Suprapubic skin (tissue), 4 donors: ENCODE measurements at regions not wholly inside any gene's neighbourhood (a gene's known extent, or its start where the extent isn't known, plus 50 kb on each side); places are given as distances from the start of the nearest gene placed in this dataset.

Experiments
- DNase-seq, 2 donors: peaks; one replicate each; pipeline ENCODE4 v3.0.0-alpha.2; 2019; ENCODE audit warnings: low spot score in 2 of 2
- H3K27ac ChIP-seq: fragments of 200-600 bp; sonication (generic); one replicate; pipeline ENCODE4 v1.5.1; 2019
- H3K27me3 ChIP-seq: fragments of 200-600 bp; sonication (generic); one replicate; pipeline ENCODE4 v1.5.1; 2019
- H3K36me3 ChIP-seq: fragments of 200-600 bp; sonication (generic); one replicate; pipeline ENCODE4 v1.5.1; 2019
- H3K4me1 ChIP-seq: fragments of 200-600 bp; sonication (generic); one replicate; pipeline ENCODE4 v1.5.1; 2019
- H3K4me3 ChIP-seq: fragments of 200-600 bp; sonication (generic); one replicate; pipeline ENCODE4 v1.5.1; 2019; ENCODE audit warnings: mild to moderate bottlenecking
- H3K9me3 ChIP-seq: fragments of 200-600 bp; sonication (generic); one replicate; pipeline ENCODE4 v1.5.1; 2019
- CTCF ChIP-seq, 2 donors: fragments of 200-600 bp in 1 of 2; fragments of 450-650 bp in 1 of 2; sonication (generic) in 1 of 2; IDR thresholded peaks; one replicate each; pipeline ENCODE4 v1.5.1; 2016 to 2019; ENCODE audit warnings: antibody characterized with exemption in 2 of 2, mild to moderate bottlenecking in 1 of 2, moderate library complexity in 1 of 2
- EP300 ChIP-seq: sonication (generic); formaldehyde crosslinking; IDR thresholded peaks from one replicate; pipeline ENCODE4 v1.6.1; 2017; ENCODE audit warnings: antibody characterized with exemption
- POLR2A ChIP-seq, 2 donors: fragments of 450-650 bp; IDR thresholded peaks; one replicate each; pipeline ENCODE4 v1.6.1; 2017; ENCODE audit warnings: antibody characterized with exemption in 2 of 2, mild to moderate bottlenecking in 2 of 2, moderate library complexity in 2 of 2
- POLR2AphosphoS5 ChIP-seq, 3 donors: sonication (generic); formaldehyde crosslinking; IDR thresholded peaks; one replicate each; pipeline ENCODE4 v1.6.1; 2017; ENCODE audit warnings: antibody characterized with exemption in 3 of 3
- WGBS: methylation state at CpG from one replicate; pipeline ENCODE4 v1.1.5; 2018; 5-methylcytosine and 5-hydroxymethylcytosine counted together

- Histone ChIP-seq H3K9me3 (no peaks in the 10 kb centered on the region), H3K4me3 (no peak overlapping the region), H3K36me3 (no peaks in the 10 kb centered on the region), H3K4me1 (no peaks in the 10 kb centered on the region), H3K27me3 (no peaks in the 10 kb centered on the region), H3K27ac (no peak overlapping the region)
- no peak for DNase-seq
- TF ChIP-seq EP300, result no peak
- no peak for TF ChIP-seq CTCF (IDR thresholded peaks at IDR 0.05)
- no peak for TF ChIP-seq POLR2A (IDR thresholded peaks at IDR 0.05)
- no peak for TF ChIP-seq POLR2AphosphoS5 (IDR thresholded peaks at IDR 0.05)
- 68% methylated on average over 3 of the region's 3 CpGs for WGBS
These were observed 180.2 kb upstream of the EGFLAM start for GRCh38 chr5:38078161-38078560.

- 60% methylated on average over 1 of the region's 1 CpG for WGBS
- Histone ChIP-seq H3K4me3 (no peak overlapping the region), H3K9me3 (no peaks in the 10 kb centered on the region), H3K27me3 (no peaks in the 10 kb centered on the region), H3K36me3 (no peaks in the 10 kb centered on the region), H3K27ac (no peak overlapping the region), H3K4me1 (no peaks in the 10 kb centered on the region)
- TF ChIP-seq CTCF (IDR thresholded peaks at IDR 0.05), result no peak
- TF ChIP-seq POLR2AphosphoS5 (IDR thresholded peaks at IDR 0.05), result no peak
- no peak for TF ChIP-seq EP300
- TF ChIP-seq POLR2A (IDR thresholded peaks at IDR 0.05), result no peak
- DNase-seq, result no peak
These were observed 180.7 kb upstream of the EGFLAM start for GRCh38 chr5:38077652-38078051.

- Histone ChIP-seq H3K9me3 (no peaks in the 10 kb centered on the region), H3K4me1 (no peaks in the 10 kb centered on the region), H3K27me3 (no peaks in the 10 kb centered on the region), H3K27ac (no peak overlapping the region), H3K4me3 (no peak overlapping the region), H3K36me3 (no peaks in the 10 kb centered on the region)
- 81% methylated on average over 9 of the region's 9 CpGs for WGBS
- TF ChIP-seq POLR2A (IDR thresholded peaks at IDR 0.05), result no peak
- TF ChIP-seq EP300, result no peak
- TF ChIP-seq CTCF (IDR thresholded peaks at IDR 0.05), result no peak
- TF ChIP-seq POLR2AphosphoS5 (IDR thresholded peaks at IDR 0.05), result no peak
- no peak for DNase-seq
These were observed 186.3 kb upstream of the EGFLAM start for GRCh38 chr5:38071831-38072694.

GRCh38 chr5:38070304-38070950, 187.9 kb upstream of the EGFLAM start:
- TF ChIP-seq POLR2A (IDR thresholded peaks at IDR 0.05) (no peak), CTCF (IDR thresholded peaks at IDR 0.05) (no peak), POLR2AphosphoS5 (IDR thresholded peaks at IDR 0.05) (no peak), EP300 (no peak)
- 89% methylated on average over 6 of the region's 6 CpGs for WGBS
- H3K27me3 ChIP-seq, result no peaks in the 10 kb centered on the region
- no peak for DNase-seq
- H3K27ac ChIP-seq, result no peak overlapping the region
- no peaks in the 10 kb centered on the region for H3K36me3 ChIP-seq
- no peak overlapping the region for H3K4me3 ChIP-seq
- H3K4me1 ChIP-seq, result no peaks in the 10 kb centered on the region
- no peaks in the 10 kb centered on the region for H3K9me3 ChIP-seq

- Histone ChIP-seq H3K4me1 (no peaks in the 10 kb centered on the region), H3K4me3 (no peak overlapping the region), H3K27me3 (no peaks in the 10 kb centered on the region), H3K36me3 (no peaks in the 10 kb centered on the region), H3K9me3 (no peaks in the 10 kb centered on the region), H3K27ac (no peak overlapping the region)
- 61% methylated on average over 3 of the region's 3 CpGs for WGBS
- no peak for DNase-seq
- TF ChIP-seq POLR2AphosphoS5 (IDR thresholded peaks at IDR 0.05) (no peak), CTCF (IDR thresholded peaks at IDR 0.05) (no peak), EP300 (no peak), POLR2A (IDR thresholded peaks at IDR 0.05) (no peak)
These were observed 189.0 kb upstream of the EGFLAM start for GRCh38 chr5:38069360-38069759.
